Erythroblast (primary cell): ENCODE measurements at regions not wholly inside any gene's neighbourhood (a gene's known extent, or its start where the extent isn't known, plus 50 kb on each side); places are given as distances from the start of the nearest gene placed in this dataset.

ENCODE experiments used
- GATA1 ChIP-seq: IDR thresholded peaks from 2 replicates; pipeline ENCODE4 v1.6.1; 2011; ENCODE audit warnings: low read depth, mild to moderate bottlenecking, control low read depth, low read length, moderate library complexity
- POLR2A ChIP-seq: IDR thresholded peaks from 2 replicates; pipeline ENCODE4 v1.6.1; 2011; ENCODE audit warnings: mild to moderate bottlenecking, low read length

DNA sequence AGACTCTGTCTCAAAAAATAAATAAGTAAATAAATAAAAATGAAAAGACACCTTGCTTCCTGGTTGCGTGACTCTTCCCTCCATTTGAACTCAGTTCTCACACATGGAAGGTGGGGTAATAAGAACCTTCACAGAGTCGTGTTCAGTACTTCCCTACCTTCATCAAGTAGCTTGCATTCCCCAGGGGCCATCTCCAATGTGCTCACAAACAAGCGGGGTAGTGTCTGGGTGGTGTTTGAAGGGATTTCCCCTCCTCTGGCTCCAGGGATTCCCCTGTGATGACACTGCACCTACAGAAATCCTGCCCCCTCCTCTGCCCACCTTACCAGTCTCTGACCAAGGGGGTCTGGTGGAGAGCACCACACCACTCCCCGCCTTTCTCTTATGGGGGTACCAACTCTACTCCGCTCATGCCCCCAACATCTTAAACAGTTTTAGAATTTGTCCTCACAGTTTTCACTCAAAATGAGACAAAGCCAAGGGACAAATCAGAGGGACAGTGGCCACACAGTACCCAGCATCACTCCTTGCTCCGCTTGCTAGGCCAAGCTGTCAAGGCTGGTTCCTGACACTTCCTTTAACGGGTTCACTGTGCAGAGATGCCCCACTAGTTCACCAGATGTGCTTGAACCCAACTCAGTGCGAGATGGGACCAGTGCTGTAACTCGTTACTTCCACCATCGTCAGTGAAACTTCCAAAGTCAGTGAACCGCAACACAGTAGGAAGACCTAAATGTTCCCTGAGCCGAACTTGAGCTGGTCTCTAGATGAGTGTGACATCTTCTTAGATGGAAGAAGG, 69.1 kb downstream of the COPRS start:
- TF ChIP-seq POLR2A (no peak), GATA1 (no peak)
